ENCODE measurements at regions not wholly inside any gene's neighbourhood (a gene's known extent, or its start where the extent isn't known, plus 50 kb on each side); places are given as distances from the start of the nearest gene placed in this dataset.

DNA sequence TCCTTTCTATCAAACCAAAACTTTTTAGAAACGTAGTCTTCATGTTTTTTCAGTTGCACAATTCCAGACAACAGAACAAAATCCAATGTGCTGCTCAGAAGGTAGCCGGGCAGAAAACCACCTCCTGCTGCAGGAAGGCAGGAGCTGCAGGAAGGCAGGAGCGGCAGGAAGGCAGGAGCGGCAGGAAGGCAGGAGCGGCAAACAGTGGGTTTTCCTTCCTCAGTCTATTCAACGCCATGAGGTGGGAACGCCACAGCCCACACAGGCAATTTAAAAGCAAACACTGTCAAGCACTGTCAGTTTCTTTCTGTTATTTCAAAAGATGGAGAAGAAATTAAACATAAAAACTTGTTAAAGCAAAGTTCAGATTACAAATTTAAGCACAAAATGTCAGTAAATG, 601.2 kb upstream of the SALL3 start:
- TF ChIP-seq, protein P1, sequence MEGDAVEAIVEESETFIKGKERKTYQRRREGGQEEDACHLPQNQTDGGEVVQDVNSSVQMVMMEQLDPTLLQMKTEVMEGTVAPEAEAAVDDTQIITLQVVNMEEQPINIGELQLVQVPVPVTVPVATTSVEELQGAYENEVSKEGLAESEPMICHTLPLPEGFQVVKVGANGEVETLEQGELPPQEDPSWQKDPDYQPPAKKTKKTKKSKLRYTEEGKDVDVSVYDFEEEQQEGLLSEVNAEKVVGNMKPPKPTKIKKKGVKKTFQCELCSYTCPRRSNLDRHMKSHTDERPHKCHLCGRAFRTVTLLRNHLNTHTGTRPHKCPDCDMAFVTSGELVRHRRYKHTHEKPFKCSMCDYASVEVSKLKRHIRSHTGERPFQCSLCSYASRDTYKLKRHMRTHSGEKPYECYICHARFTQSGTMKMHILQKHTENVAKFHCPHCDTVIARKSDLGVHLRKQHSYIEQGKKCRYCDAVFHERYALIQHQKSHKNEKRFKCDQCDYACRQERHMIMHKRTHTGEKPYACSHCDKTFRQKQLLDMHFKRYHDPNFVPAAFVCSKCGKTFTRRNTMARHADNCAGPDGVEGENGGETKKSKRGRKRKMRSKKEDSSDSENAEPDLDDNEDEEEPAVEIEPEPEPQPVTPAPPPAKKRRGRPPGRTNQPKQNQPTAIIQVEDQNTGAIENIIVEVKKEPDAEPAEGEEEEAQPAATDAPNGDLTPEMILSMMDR (IDR thresholded peaks at IDR 0.05) = no peak
- TF ChIP-seq POLR2A (IDR thresholded peaks at IDR 0.05) (no peak), POLR2AphosphoS5 (IDR thresholded peaks at IDR 0.05) (no peak)
